GM23338 (cell line): ENCODE measurements at regions not wholly inside any gene's neighbourhood (a gene's known extent, or its start where the extent isn't known, plus 50 kb on each side); places are given as distances from the start of the nearest gene placed in this dataset.

Source experiments
- ATAC-seq: fragments of 200-7000 bp; cut with Tn5 transposase; 3 replicates; pipeline ENCODE4 v1.9.1; 2020
- DNase-seq: peaks from one replicate; pipeline ENCODE4 v3.0.0-alpha.2; 2015; ENCODE audit warnings: low spot score
- H2AFZ ChIP-seq: fragments of 200-600 bp; sonication (generic); 2 replicates; pipeline ENCODE4 v1.8.0; 2016; ENCODE audit warnings: antibody characterized with exemption, mild to moderate bottlenecking, moderate library complexity
- H3F3A ChIP-seq: fragments of 200-600 bp; sonication (generic); replicated peaks from 2 replicates; pipeline ENCODE4 v1.8.0; 2017; ENCODE audit warnings: antibody characterized with exemption, mixed run types, low read depth
- H3K27ac ChIP-seq: fragments of 200-600 bp; sonication (generic); 2 replicates; pipeline ENCODE4 v1.6.1; 2016; ENCODE audit warnings: low read depth
- H3K27me3 ChIP-seq: fragments of 200-600 bp; sonication (generic); 2 replicates; pipeline ENCODE4 v1.8.0; 2016; ENCODE audit warnings: mild to moderate bottlenecking, mixed run types, moderate library complexity; ENCODE audit not compliant: insufficient read depth
- H3K36me3 ChIP-seq: fragments of 200-600 bp; sonication (generic); 2 replicates; pipeline ENCODE4 v1.8.0; 2016; ENCODE audit warnings: mild to moderate bottlenecking; ENCODE audit not compliant: insufficient read depth
- H3K4me1 ChIP-seq: fragments of 200-600 bp; sonication (generic); 2 replicates; pipeline ENCODE4 v1.8.0; 2016; ENCODE audit warnings: mild to moderate bottlenecking, moderate library complexity; ENCODE audit not compliant: insufficient read depth
- H3K4me2 ChIP-seq: fragments of 200-600 bp; sonication (generic); 2 replicates; pipeline ENCODE4 v1.7.1; 2017; ENCODE audit warnings: mixed run types
- H3K4me3 ChIP-seq: fragments of 200-600 bp; sonication (generic); 2 replicates; pipeline ENCODE4 v1.6.1; 2016; ENCODE audit warnings: mixed run types
- H3K79me2 ChIP-seq: fragments of 200-600 bp; sonication (generic); replicated peaks from 2 replicates; pipeline ENCODE4 v1.8.0; 2017; ENCODE audit warnings: mild to moderate bottlenecking; ENCODE audit not compliant: insufficient read depth
- H3K9me2 ChIP-seq: fragments of 200-600 bp; sonication (generic); 2 replicates; pipeline ENCODE4 v1.8.0; 2017; ENCODE audit not compliant: insufficient read depth
- H4K20me1 ChIP-seq: fragments of 200-600 bp; sonication (generic); replicated peaks from 2 replicates; pipeline ENCODE4 v1.8.0; 2017; ENCODE audit warnings: mild to moderate bottlenecking; ENCODE audit not compliant: insufficient read depth
- H3K27ac Mint-ChIP-seq: 2 replicates; pipeline ENCODE4 v1.8.0; 2020; ENCODE audit warnings: inconsistent platforms, mild to moderate bottlenecking, moderate library complexity, mixed read lengths
- H3K27me3 Mint-ChIP-seq: 3 replicates; pipeline ENCODE4 v1.8.0; 2022; ENCODE audit warnings: low read depth, mild to moderate bottlenecking, moderate library complexity, mixed read lengths, inconsistent platforms; ENCODE audit not compliant: insufficient read depth, poor library complexity
- H3K36me3 Mint-ChIP-seq: 3 replicates; pipeline ENCODE4 v1.8.0; 2021; ENCODE audit warnings: low read depth, mild to moderate bottlenecking, inconsistent platforms, moderate library complexity, mixed read lengths
- H3K4me1 Mint-ChIP-seq: 3 replicates; pipeline ENCODE4 v1.8.0; 2020; ENCODE audit warnings: mild to moderate bottlenecking, inconsistent platforms, mixed read lengths
- H3K4me3 Mint-ChIP-seq: 3 replicates; pipeline ENCODE4 v1.8.0; 2021; ENCODE audit warnings: moderate library complexity, mild to moderate bottlenecking, inconsistent platforms, mixed read lengths
- H3K9me3 Mint-ChIP-seq: 3 replicates; pipeline ENCODE4 v1.8.0; 2020; ENCODE audit warnings: moderate library complexity, mild to moderate bottlenecking, inconsistent platforms, mixed read lengths
- CREB1 ChIP-seq: fragments of 250-450 bp; sonication (Bioruptor Pico); IDR thresholded peaks from 2 replicates; pipeline ENCODE4 v1.5.0; 2020; ENCODE audit warnings: low read depth, mild to moderate bottlenecking, moderate library complexity
- EZH2 ChIP-seq: fragments of 200-600 bp; sonication (generic); IDR thresholded peaks from one replicate; pipeline ENCODE4 v1.8.0; 2017; ENCODE audit warnings: antibody characterized with exemption, mild to moderate bottlenecking, low read depth; ENCODE audit not compliant: unreplicated experiment
- EZH2phosphoT487 ChIP-seq: fragments of 200-600 bp; sonication (generic); IDR thresholded peaks from one replicate; pipeline ENCODE4 v1.8.1; 2018; ENCODE audit warnings: antibody characterized with exemption; ENCODE audit not compliant: unreplicated experiment
- JUNB ChIP-seq: IDR thresholded peaks from one replicate; pipeline ENCODE4 v1.6.1; 2016; ENCODE audit warnings: antibody characterized with exemption; ENCODE audit not compliant: unreplicated experiment
- NANOG ChIP-seq: IDR thresholded peaks from 2 replicates; pipeline ENCODE4 v1.6.1; 2016; ENCODE audit warnings: antibody characterized with exemption, borderline replicate concordance
- POLR2AphosphoS5 ChIP-seq: IDR thresholded peaks from 2 replicates; pipeline ENCODE4 v1.6.1; 2016; ENCODE audit warnings: antibody characterized with exemption, low read depth
- STAT1 ChIP-seq: IDR thresholded peaks from one replicate; pipeline ENCODE4 v1.6.1; 2016; ENCODE audit warnings: antibody characterized with exemption; ENCODE audit not compliant: unreplicated experiment
- ZNF114 ChIP-seq: fragments of 250-450 bp; sonication (Bioruptor Pico); IDR thresholded peaks from 2 replicates; pipeline ENCODE4 v1.5.0; 2020; ENCODE audit warnings: mild to moderate bottlenecking, moderate library complexity
- TF ChIP-seq, protein P1 (sequence below): IDR thresholded peaks from 2 replicates; pipeline ENCODE4 v1.6.1; 2016; ENCODE audit warnings: antibody characterized with exemption
- TF ChIP-seq, protein P2 (sequence below), 2 experiments: fragments of 200-600 bp in 1 of 2; sonication (generic) in 1 of 2; conservative IDR thresholded peaks; 2 replicates each; pipeline versions ENCODE4 v1.5.1 to v1.6.1; 2016 to 2017; ENCODE audit warnings: antibody characterized with exemption in 2 of 2, low read depth in 2 of 2, mild to moderate bottlenecking in 2 of 2, moderate library complexity in 1 of 2
- TF ChIP-seq, protein P3 (sequence below): IDR thresholded peaks from one replicate; pipeline ENCODE4 v1.6.1; 2018; ENCODE audit warnings: antibody characterized with exemption; ENCODE audit not compliant: unreplicated experiment

DNA sequence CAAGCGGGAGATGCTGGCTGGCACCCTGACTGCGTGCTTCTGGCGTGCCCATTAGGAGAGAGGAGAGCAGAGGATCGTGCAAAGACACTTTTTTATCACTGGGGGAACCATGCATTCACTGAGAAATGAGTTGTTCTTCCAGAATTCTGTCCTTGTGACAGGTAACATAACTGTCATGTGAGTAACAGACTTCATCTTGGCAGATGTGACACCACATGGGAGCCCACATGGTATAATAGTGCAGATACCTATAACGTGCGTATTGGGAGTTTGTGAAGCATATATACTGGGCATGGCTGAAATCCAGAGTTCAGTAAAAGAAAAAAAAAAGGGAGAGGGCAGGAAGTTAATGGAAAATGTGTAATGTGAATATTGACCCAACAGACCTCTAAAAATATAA, 159.6 kb upstream of the BACE2 start:
- no peaks in the 10 kb centered on the region for H3F3A ChIP-seq
- Mint-ChIP-seq H3K27ac (no peak overlapping the region), H3K36me3 (peaks cover 5% of the 10 kb centered on the region; the same call in 2 of the 3 replicates), H3K4me1 (no peaks in the 10 kb centered on the region; the same call in 2 of the 3 replicates), H3K4me3 (no peak overlapping the region), H3K27me3 (no peaks in the 10 kb centered on the region), H3K9me3 (peaks cover 65% of the 10 kb centered on the region)
- H3K36me3 ChIP-seq, result no peaks in the 10 kb centered on the region
- ATAC-seq (no peak), DNase-seq (no peak)
- no peaks in the 10 kb centered on the region for H4K20me1 ChIP-seq
- no peaks in the 10 kb centered on the region for H3K4me1 ChIP-seq
- H3K27ac ChIP-seq, result no peak overlapping the region
- no peaks in the 10 kb centered on the region for H3K27me3 ChIP-seq
- H3K4me2 ChIP-seq, result no peak overlapping the region
- no peak overlapping the region for H2AFZ ChIP-seq
- TF ChIP-seq ZNF114 (CRISPR knock-in tag), result no peak
- no peak for TF ChIP-seq CREB1 (CRISPR knock-in tag)
- no peak for TF ChIP-seq EZH2
- no peak for TF ChIP-seq NANOG
- no peak for TF ChIP-seq JUNB
- TF ChIP-seq, protein P1, sequence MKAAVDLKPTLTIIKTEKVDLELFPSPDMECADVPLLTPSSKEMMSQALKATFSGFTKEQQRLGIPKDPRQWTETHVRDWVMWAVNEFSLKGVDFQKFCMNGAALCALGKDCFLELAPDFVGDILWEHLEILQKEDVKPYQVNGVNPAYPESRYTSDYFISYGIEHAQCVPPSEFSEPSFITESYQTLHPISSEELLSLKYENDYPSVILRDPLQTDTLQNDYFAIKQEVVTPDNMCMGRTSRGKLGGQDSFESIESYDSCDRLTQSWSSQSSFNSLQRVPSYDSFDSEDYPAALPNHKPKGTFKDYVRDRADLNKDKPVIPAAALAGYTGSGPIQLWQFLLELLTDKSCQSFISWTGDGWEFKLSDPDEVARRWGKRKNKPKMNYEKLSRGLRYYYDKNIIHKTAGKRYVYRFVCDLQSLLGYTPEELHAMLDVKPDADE, result no peak
- TF ChIP-seq POLR2AphosphoS5, result no peak
- TF ChIP-seq, protein P2, sequence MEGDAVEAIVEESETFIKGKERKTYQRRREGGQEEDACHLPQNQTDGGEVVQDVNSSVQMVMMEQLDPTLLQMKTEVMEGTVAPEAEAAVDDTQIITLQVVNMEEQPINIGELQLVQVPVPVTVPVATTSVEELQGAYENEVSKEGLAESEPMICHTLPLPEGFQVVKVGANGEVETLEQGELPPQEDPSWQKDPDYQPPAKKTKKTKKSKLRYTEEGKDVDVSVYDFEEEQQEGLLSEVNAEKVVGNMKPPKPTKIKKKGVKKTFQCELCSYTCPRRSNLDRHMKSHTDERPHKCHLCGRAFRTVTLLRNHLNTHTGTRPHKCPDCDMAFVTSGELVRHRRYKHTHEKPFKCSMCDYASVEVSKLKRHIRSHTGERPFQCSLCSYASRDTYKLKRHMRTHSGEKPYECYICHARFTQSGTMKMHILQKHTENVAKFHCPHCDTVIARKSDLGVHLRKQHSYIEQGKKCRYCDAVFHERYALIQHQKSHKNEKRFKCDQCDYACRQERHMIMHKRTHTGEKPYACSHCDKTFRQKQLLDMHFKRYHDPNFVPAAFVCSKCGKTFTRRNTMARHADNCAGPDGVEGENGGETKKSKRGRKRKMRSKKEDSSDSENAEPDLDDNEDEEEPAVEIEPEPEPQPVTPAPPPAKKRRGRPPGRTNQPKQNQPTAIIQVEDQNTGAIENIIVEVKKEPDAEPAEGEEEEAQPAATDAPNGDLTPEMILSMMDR (conservative IDR thresholded peaks at IDR 0.05; ENCODE audit: low read depth in 2 of 2), result no peak
- TF ChIP-seq STAT1, result no peak
- no peak for TF ChIP-seq EZH2phosphoT487
- TF ChIP-seq, protein P3, sequence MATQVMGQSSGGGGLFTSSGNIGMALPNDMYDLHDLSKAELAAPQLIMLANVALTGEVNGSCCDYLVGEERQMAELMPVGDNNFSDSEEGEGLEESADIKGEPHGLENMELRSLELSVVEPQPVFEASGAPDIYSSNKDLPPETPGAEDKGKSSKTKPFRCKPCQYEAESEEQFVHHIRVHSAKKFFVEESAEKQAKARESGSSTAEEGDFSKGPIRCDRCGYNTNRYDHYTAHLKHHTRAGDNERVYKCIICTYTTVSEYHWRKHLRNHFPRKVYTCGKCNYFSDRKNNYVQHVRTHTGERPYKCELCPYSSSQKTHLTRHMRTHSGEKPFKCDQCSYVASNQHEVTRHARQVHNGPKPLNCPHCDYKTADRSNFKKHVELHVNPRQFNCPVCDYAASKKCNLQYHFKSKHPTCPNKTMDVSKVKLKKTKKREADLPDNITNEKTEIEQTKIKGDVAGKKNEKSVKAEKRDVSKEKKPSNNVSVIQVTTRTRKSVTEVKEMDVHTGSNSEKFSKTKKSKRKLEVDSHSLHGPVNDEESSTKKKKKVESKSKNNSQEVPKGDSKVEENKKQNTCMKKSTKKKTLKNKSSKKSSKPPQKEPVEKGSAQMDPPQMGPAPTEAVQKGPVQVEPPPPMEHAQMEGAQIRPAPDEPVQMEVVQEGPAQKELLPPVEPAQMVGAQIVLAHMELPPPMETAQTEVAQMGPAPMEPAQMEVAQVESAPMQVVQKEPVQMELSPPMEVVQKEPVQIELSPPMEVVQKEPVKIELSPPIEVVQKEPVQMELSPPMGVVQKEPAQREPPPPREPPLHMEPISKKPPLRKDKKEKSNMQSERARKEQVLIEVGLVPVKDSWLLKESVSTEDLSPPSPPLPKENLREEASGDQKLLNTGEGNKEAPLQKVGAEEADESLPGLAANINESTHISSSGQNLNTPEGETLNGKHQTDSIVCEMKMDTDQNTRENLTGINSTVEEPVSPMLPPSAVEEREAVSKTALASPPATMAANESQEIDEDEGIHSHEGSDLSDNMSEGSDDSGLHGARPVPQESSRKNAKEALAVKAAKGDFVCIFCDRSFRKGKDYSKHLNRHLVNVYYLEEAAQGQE, result no peak
- H3K79me2 ChIP-seq, result no peaks in the 10 kb centered on the region
- H3K4me3 ChIP-seq, result no peak overlapping the region
- H3K9me2 ChIP-seq, result no peaks in the 10 kb centered on the region
